Right renal cortex interstitium (tissue), 3 donors: ENCODE measurements at regions not wholly inside any gene's neighbourhood (a gene's known extent, or its start where the extent isn't known, plus 50 kb on each side); places are given as distances from the start of the nearest gene placed in this dataset.
"Not testable (repeated sequence)": the region's sequence is repeated elsewhere in the genome, so short reads cannot be mapped to it uniquely, and the experiment has no call there.

Experiments used
- DNase-seq, 3 donors: peaks; one replicate each; pipeline ENCODE4 v3.0.0-alpha.2; 2013; ENCODE audit warnings: low read depth in 3 of 3, low spot score in 2 of 3

DNA sequence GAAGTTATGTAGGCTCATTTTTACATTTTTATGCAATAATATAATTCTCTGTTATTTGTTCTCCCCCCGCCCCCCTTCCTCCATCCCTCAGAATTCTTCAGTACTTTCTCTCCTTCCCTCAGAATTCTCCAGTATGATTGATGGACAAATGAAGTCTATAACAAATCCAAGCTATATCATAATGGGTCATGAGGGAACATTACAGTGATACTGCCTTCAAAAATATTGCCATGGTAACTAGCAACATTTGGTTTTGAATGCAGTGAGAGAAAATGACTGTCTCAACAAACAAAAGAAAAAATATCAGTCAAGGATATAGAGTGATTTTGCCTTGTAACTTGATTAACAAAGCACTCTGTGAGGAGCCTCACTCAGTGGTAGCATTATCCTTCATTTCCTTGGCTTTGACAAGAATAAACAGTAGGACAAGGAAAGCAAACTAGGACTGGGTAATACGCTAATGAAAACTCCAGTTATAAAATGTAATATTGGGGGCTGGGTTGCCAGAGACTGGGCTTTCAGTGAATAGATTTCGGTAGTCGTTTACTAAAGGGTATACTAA, 392.9 kb upstream of the CRIM1 start:
- no peak for DNase-seq

DNA sequence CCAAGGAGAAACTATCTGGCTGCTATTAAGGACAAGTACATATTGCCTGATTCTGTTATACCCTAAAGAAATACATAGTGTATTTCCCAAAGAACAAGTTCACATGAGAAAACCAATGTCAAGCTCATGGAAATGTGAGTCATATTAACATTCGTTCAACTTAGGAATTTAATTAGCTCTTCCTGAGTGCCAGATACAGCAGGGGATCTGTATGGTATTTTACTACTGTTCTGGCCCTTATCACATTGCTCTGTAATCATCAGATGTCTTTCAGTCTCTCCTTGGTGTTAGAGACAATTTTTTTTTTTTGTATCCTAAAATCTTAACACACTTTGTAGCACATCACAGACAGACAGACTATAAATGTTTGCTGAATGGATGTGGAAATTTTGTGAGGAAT, 395.0 kb upstream of the CRIM1 start:
- no peak for DNase-seq

DNA sequence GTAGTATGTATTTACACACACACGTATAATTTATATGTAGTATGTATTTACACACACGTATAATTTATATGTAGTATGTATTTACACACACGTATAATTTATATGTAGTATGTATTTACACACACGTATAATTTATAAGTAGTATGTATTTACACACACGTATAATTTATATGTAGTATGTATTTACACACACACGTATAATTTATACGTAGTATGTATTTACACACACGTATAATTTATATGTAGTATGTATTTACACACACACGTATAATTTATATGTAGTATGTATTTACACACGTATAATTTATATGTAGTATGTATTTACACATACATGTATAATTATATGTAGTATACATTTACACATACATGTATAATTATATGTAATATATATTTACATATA, 398.5 kb upstream of the CRIM1 start:
- DNase-seq: not testable (repeated sequence)

DNA sequence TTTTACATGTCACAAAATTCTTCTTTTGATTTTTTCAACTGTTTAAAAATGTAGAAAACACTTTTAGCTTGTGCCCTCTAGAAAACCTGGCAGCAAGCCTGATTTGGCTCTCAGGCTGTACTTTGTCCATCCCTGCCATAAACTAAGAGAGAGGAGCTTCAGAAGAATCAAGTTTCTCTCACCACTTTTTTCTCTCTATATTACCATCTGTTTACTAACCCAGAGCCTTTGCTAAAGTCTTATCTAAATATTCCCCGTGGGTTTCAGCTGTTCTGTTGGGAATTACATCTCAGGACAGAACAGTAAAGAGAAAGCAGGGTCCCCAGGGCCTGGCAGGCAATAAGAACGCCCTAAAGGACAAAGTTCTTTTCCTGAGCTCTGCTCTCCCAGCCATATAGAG, 409.1 kb upstream of the CRIM1 start:
- no peak for DNase-seq

DNA sequence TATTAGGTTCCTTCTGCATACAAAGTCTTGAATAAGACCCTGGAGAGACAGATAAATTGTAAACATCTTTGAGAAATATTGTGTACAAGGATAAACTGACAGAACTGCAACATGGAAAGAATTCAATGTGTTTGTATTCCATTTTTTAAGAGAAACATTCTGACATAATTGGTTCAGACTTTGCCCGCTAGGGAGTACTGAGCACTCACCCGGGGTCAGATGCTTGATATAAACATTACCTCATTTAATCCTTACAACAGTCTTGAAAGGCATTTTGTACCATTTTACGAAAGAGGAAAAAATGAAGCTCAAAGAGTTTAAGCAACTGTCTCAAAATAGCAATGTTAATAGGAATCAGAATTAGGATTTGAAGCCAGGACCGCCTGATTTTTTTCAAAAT, 416.7 kb upstream of the CRIM1 start:
- no peak for DNase-seq

DNA sequence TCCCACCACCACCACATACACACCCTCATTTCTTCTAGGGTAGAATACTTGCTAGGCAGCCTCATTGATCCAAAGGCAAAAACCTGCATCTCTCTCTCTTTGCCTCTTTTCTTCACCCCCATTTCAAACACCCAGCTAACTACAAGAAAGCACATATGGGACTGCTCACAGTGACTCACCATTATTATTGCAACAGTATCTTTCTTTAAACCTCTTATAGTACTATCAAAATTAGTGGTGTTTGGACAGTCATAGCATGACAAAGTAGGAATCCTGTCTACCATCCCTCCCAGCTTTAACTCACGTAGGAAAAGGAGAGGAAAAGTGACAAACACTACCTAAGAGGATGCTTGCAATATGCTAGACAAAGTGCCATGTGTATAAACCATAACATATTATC, 422.5 kb upstream of the CRIM1 start:
- no peak for DNase-seq

DNA sequence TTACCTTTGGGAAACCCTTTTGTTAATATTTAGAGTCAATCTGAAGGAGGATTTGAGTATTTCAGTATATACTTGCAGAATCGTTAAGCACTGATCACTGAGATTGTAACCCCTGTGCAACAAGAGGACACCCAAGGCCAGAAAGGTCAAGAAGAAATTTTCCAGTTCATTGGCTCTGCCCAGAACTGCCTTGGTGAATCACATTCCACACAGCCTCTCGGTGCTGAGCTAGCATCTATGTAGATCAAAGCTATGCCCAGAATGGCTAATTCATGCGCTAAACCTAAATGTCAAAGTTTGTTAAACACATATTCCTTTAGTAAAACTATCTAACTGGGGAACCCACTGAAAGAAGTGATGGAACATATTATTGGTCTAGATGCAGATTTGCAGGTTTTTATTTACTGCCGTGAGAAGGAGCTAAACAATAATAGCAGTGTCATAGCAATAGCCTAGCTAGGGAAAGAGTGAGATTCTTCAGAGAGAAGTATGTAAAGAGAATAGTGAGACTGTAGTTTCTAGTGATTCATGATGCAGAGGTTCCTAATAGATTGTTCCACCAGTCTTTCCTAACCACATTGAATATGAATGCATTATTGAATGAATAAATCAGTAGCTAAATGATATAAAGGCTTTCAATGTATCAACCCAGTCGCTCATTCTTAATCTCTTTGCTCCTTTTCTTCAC, 423.2 kb upstream of the CRIM1 start:
- DNase-seq: no peak

DNA sequence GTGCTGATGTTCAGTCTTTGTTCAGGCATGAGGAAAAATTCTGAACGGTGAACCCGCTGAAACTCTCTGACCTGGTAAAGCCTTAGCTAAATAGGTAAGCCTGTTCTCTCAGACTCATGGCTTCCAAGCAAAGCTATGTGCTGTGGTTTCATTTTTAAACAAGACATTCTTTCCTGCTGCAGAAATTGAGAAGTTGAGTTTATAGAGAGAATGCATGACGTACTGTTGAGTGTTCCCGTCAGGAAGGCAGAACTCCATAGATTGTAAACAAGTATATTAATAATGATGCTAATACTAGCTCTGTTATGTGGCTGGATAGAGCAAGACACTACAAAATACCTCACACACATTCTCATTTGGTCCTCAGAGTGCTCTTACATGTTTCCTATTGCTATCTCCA, 424.0 kb upstream of the CRIM1 start:
- no peak for DNase-seq

DNA sequence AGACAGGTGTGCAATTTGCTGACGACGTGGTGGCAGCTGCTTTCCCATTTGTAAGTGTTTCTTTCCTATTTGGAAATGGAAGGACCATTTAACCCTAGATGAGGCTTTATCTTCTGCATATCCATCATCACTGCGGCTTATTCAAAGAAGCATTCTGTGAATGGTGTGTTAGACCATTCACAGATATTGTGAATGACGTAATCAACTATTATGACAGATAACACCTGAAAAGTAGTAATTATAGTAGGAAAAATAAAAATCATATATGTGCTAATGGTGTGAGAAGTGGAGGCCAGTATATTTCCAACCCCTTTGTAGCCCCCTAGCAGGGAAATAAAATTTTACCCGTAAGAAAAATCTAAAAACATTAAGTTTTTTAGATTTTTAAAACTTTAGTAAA, 424.5 kb upstream of the CRIM1 start:
- DNase-seq: no peak

DNA sequence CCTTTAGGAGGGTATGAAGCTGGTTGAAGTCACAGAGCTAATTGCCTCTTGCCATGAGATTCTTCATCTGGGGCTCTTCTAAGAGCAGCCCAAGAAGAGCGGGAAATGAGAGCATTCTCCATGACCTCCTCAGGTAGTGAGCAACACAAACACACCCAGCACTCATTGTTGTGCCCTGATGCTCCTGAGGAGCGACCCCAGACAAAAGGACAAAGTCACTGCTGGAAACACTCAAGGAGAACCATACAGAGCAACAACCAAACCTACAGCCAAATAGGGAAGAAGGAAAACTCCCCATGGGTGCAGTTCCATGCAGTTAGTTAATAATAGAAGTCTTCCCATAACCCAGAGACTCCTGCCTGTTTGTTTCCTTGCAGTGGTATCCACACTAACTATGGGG, 426.0 kb upstream of the CRIM1 start:
- DNase-seq: no peak

DNA sequence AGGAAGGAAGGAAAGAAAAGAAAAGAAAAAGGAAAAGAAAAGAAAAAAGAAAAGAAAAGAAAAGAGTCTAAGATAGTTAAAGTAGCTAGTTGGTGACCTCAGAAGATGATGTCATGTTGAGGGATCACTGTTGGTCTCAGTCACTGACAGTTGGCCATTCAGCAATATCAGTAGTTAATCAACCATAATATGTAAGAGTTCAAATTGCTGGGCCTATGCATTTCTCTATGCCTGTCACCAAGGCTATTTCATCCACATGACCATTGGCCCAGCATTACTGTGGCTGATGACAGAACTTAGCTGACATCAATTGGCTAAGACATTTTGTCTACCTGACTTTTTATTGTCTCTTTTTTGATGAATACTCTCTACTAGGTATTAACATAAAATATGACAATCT, 435.5 kb upstream of the CRIM1 start:
- DNase-seq: no peak

DNA sequence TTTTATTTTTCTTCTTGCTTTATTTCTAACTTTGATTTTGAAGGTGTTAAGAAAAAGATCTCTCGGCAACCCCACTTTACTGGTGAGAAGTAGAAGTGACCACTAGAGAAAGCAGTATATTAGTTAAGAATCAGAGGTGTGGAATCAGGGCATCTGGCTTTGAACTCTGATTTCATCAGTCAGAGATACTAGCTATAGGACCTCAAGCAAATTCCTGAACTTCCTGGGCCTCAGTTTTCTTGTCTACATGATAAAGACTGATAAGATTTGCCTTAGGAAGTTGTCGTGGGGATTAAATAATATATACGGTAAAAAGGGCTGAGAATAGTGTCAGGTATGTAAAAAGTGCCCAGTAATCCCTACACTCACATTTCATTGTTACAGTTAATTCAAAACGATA, 440.3 kb upstream of the CRIM1 start:
- DNase-seq: no peak

DNA sequence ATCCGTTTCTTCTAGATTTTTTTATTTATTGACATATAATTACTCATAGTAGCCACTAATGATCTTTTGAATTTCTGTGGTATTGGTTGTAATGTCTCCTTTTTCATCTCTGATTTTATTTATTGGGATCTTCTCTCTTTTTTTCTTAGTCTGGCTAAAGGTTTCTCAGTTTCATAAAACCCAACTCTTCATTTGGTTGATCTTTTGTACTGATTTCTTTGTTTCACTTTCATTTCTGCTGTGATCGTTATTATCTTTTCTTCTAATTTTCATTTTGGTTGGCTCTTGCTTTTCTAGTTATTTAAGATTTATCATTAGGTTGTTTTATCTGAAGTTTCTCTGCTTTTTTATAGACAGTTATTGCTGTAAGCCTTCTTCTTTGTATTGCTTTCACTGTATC, 463.6 kb upstream of the CRIM1 start:
- DNase-seq: no peak

DNA sequence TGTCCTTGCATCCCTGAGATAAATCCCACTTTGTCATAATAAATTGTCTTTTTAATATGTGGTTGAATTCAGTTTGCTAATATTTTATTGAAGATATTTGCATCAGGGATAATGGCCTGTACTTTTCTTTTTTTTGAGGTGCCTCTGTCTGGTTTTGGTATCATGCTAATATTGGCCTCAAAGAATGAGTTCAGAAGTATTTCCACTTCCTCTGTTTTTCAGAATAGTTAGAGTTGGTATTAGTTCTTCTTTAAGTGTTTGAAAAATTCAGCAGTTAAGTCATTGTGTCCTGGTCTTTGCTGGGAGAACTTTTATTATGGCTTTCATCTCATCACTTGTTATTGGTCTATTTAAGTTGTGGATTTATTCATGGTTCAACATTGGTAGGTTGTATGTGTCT, 464.1 kb upstream of the CRIM1 start:
- DNase-seq: no peak

DNA sequence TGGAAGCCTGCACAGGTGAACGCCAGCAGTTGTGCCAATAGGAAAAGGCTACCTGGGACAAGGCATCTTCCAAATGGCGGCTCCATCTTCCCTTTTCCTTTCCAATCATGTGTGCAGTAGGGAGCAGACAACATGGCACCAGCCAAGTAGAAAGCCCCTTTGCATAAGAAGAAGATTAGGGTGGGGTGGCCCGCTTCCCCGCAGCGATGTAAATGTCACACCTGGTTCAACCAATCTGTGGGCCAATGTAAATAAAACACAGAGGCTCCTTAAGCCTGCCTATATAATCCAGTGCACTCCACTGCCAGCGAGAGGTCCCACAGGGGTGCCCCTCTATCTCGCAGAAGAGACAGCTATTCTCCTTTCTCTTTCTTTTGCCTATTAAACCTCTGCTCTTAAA, 468.4 kb upstream of the CRIM1 start:
- DNase-seq: no peak

DNA sequence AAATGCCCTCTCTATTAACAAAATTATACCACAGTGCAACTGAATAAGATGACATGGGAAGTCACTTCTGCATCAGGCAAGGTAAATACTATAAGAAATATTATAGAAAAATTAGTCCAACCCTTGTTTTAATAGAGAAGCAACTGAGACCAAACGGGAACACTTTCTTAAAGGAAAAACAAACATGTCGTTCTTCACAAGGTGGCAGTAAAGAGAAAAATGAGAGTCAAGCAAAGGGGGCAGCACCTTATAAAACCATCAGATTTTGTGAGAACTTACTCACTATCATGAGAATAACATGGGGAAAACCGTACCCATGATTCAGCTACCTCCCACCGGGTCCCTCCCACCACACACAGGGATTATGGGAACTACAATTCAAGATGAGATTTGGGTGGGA, 481.7 kb upstream of the CRIM1 start:
- DNase-seq: no peak

DNA sequence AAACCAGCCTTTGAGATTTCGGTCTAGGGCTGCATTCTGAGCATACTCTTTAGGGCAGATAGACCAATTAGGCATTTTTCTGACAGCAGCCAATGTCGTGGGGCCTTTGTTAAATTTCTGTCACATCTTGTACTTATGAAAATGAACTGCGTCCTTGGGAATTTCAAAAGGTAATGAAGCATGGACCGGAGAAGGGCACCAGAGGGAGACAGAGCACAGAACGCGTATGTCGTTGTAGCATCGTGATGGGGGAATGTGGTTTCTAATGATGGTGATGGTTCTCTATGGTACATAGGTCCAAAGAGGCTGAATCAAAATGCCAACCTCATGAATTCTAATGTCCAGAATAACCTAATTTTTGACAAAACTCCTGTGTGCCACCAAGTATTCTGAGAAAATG, 483.9 kb upstream of the CRIM1 start:
- DNase-seq: no peak

DNA sequence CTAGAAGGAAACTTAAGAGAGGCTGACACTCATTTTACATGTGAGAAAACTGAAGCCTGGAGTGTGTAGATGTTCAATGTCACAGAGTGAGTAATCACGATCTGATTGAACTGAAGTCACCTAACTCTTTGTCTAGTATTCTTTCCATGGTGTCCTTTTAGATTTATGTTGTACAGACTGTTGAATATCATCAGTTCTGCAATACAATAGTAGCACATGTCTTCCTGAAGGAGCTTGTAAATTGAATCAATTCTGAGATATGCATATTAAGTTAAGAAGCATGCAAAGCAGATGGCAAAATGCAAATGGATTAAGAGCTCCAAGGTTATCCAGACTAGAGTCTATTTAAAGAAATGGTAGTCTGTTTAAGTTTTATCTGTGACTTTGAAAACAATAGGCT, 484.9 kb upstream of the CRIM1 start:
- no peak for DNase-seq

DNA sequence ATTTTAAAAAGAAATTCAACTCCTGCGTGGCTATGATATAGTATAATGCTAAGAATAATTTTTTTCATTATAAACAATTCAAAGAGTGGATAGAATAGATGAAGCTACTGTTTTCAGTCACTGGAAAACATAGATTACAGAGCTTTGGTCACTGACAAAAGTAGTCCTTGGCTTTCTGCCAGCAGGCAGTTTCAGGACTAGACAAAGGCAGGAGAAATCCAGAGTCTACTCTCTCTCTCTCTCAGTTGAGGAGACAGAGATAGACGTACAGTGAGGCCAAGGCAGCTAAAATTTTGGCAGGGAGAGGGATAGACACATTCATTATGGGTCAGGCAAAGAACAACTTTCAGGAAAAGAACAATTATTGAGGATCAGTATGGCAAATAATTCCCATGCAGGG, 491.4 kb upstream of the CRIM1 start:
- no peak for DNase-seq

DNA sequence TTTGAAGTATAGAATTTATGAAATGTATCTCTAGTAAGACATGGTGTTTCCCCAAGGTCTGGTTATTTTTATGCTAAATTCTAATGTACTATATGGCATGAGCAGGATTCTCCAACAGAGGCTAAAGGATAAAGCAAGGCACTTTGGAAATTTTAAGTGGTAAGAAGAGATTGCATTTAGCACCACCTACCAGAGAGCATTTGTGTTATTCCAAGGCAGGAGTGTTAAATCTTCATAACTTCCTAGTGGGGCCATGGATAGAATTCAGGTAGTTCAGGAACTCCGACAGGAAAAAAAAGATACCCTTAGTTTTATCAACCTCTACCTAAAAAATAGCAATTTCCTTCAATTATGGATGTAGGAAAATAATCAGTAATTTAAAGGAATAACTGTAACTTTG, 497.4 kb upstream of the CRIM1 start:
- no peak for DNase-seq

DNA sequence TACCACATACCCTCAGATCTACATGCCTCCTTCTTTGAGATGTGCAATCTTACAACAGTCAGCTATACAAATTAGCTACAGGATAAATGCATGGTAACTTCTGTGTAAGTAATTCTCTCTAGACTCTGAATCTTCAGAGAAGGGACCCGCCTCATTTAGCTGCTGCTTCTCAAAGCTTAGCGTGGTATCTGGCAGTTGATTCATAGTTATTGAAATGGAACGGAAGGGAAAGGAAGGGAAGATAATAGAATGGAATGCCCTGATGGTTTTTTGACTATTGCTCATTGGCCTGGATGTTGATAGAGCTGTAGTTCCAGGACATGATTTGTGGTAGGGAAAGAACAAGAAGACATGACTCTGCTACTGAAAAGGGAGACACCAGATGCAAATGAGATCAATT, 498.1 kb upstream of the CRIM1 start:
- DNase-seq: no peak

DNA sequence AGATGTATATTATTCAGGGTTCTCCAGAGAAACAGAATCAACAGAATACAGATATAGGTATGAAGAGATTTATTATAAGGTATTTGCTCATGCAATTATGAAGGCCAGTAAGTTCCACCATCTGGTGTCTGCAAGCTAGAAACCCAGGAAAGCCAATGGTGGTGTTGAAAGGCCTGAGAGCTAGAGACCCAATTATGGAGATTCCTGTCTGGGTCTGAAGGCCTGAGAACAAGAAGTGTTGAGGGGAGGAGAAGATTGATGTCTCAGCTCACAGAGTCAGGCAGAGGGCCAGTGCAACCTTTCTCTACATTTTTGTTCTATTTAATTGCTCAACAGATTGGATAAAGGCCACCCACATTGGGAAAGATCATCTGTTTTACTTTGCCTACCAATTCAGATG, 524.2 kb upstream of the CRIM1 start:
- DNase-seq: no peak

DNA sequence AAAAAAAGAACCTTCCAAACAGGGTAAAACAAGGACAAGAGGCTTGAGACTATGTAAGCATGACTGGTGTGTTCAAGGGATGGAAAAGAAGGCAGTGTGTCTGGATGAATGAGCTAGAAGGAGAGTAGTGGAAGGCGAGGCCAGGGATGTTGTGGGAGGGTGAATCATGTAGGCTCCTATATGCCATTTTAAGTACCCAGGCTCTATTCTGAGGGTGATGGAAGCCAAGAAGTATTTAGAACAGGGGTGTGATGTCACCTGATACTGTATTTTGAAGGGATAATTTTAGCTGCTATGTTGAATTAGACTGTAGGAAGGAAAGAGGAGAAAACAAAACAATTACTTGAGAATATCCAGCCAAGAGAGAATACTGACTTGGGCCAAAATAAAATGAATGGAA, 524.7 kb upstream of the CRIM1 start:
- no peak for DNase-seq
